Uterus (tissue), 3 donors: ENCODE measurements at regions not wholly inside any gene's neighbourhood (a gene's known extent, or its start where the extent isn't known, plus 50 kb on each side); places are given as distances from the start of the nearest gene placed in this dataset. TPM values are rescaled to one million over a fixed set of nuclear protein-coding genes. Genes with fewer than 3 reads are reported as not detected.

Source experiments
- DNase-seq, 2 donors: peaks; one replicate each; pipeline ENCODE4 v3.0.0-alpha.2; 2019 to 2020
- H3K27ac ChIP-seq, 2 donors: fragments of 200-600 bp; sonication (generic); 1 replicate in 1 of 2; 2 replicates in 1 of 2; pipeline ENCODE4 v1.5.1; 2016 to 2018
- H3K27me3 ChIP-seq, 2 donors: fragments of 200-600 bp; sonication (generic); one replicate each; pipeline ENCODE4 v1.5.1; 2018 to 2019; ENCODE audit warnings: control low read depth in 1 of 2
- H3K36me3 ChIP-seq, 2 donors: fragments of 200-600 bp; sonication (generic); one replicate each; pipeline ENCODE4 v1.5.1; 2019; ENCODE audit warnings: control low read depth in 1 of 2
- H3K4me1 ChIP-seq, 2 donors: fragments of 200-600 bp; sonication (generic); one replicate each; pipeline ENCODE4 v1.5.1; 2018 to 2019; ENCODE audit warnings: control low read depth in 1 of 2
- H3K4me3 ChIP-seq, 2 donors: fragments of 200-600 bp; sonication (generic); 1 replicate in 1 of 2; 2 replicates in 1 of 2; pipeline ENCODE4 v1.5.1; 2018 to 2019; ENCODE audit warnings: mild to moderate bottlenecking in 1 of 2
- H3K9me3 ChIP-seq, 2 donors: fragments of 200-600 bp; sonication (generic); one replicate each; pipeline ENCODE4 v1.5.1; 2019; ENCODE audit warnings: control low read depth in 1 of 2
- CTCF ChIP-seq, 4 experiments: fragments of 200-600 bp in 2 of 4; fragments of 450-650 bp in 2 of 4; sonication (generic) in 2 of 4; IDR thresholded peaks; one replicate each; pipeline ENCODE4 v1.5.1; 2016 to 2019; ENCODE audit warnings: antibody characterized with exemption in 4 of 4, mild to moderate bottlenecking in 2 of 4, moderate library complexity in 1 of 4
- POLR2A ChIP-seq, 2 donors: fragments of 450-650 bp; IDR thresholded peaks; one replicate each; pipeline ENCODE4 v1.6.1; 2016; ENCODE audit warnings: antibody characterized with exemption in 2 of 2, mild to moderate bottlenecking in 1 of 2, moderate library complexity in 1 of 2
- intact Hi-C: fragments of 100-400 bp; cut with DNase I; formaldehyde crosslinking; loops from one replicate; pipeline ENCODE4 v1.15.1; 2023; ENCODE audit warnings: low total_unique reads
- small RNA-seq: library from RNA; depleted of rRNA; stranded (forward); fragments of <200 nt; gene quantifications from one replicate; pipeline ENCODE3, GENCODE V24; 2016
- donor health status: DM: yes; HTN: yes; CAD: no.

GRCh38 chr18:62659698-62660097, 55.6 kb upstream of the PHLPP1 start:
- no peak overlapping the region for H3K27ac ChIP-seq
- intact Hi-C loops = no loop called here
- no peak overlapping the region for H3K4me3 ChIP-seq
- H3K27me3 ChIP-seq = no peaks in the 10 kb centered on the region
- H3K4me1 ChIP-seq = no peaks in the 10 kb centered on the region
- no peaks in the 10 kb centered on the region for H3K9me3 ChIP-seq
- H3K36me3 ChIP-seq = no peaks in the 10 kb centered on the region
- DNase-seq = no peak
- TF ChIP-seq CTCF (IDR thresholded peaks at IDR 0.05) (no peak), POLR2A (IDR thresholded peaks at IDR 0.05) (no peak)

GRCh38 chr18:62660691-62661090, 54.6 kb upstream of the PHLPP1 start:
- Histone ChIP-seq H3K27me3 (no peaks in the 10 kb centered on the region), H3K27ac (no peak overlapping the region), H3K4me3 (no peak overlapping the region), H3K36me3 (no peaks in the 10 kb centered on the region), H3K4me1 (no peaks in the 10 kb centered on the region), H3K9me3 (no peaks in the 10 kb centered on the region)
- no peak for TF ChIP-seq POLR2A (IDR thresholded peaks at IDR 0.05)
- TF ChIP-seq CTCF (IDR thresholded peaks at IDR 0.05) = no peak
- intact Hi-C loops = no loop called here
- DNase-seq = no peak

- intact Hi-C loops = no loop called here
Observed at GRCh38 chr18:62663731-62664336, 51.5 kb upstream of the PHLPP1 start.

GRCh38 chr18:62664414-62664813, 50.9 kb upstream of the PHLPP1 start:
- TF ChIP-seq CTCF (IDR thresholded peaks at IDR 0.05) (no peak), POLR2A (IDR thresholded peaks at IDR 0.05) (no peak)
- Histone ChIP-seq H3K9me3 (no peaks in the 10 kb centered on the region), H3K4me3 (no peak overlapping the region), H3K36me3 (no peaks in the 10 kb centered on the region), H3K27me3 (no peaks in the 10 kb centered on the region), H3K4me1 (no peaks in the 10 kb centered on the region), H3K27ac (no peak overlapping the region)
- intact Hi-C loops = no loop called here
- no peak for DNase-seq

More at GRCh38 chr18:62663731-62664336, 51.5 kb upstream of the PHLPP1 start:
- Histone ChIP-seq H3K4me3 (no peak overlapping the region), H3K36me3 (no peaks in the 10 kb centered on the region), H3K9me3 (no peaks in the 10 kb centered on the region), H3K27ac (no peak overlapping the region), H3K27me3 (no peaks in the 10 kb centered on the region), H3K4me1 (no peaks in the 10 kb centered on the region)
- TF ChIP-seq POLR2A (IDR thresholded peaks at IDR 0.05) (no peak), CTCF (IDR thresholded peaks at IDR 0.05) (no peak)
- no peak for DNase-seq

GRCh38 chr18:62665188-62665587, 50.2 kb upstream of the PHLPP1 start:
- Histone ChIP-seq H3K36me3 (no peaks in the 10 kb centered on the region), H3K27me3 (no peaks in the 10 kb centered on the region), H3K9me3 (no peaks in the 10 kb centered on the region), H3K27ac (no peak overlapping the region), H3K4me1 (no peaks in the 10 kb centered on the region), H3K4me3 (no peak overlapping the region)
- intact Hi-C loops = no loop called here
- TF ChIP-seq CTCF (IDR thresholded peaks at IDR 0.05) (no peak), POLR2A (IDR thresholded peaks at IDR 0.05) (no peak)
- DNase-seq = no peak

Small RNA genes in the stretch of these regions (small RNA-seq; reads per million reads assigned to genes)
- gene RN7SL705P = not detected
